GM19035 (cell line): ENCODE measurements at regions not wholly inside any gene's neighbourhood (a gene's known extent, or its start where the extent isn't known, plus 50 kb on each side); places are given as distances from the start of the nearest gene placed in this dataset.
"Not testable (repeated sequence)": the region's sequence is repeated elsewhere in the genome, so short reads cannot be mapped to it uniquely, and the experiment has no call there.

ENCODE experiments used
- ATAC-seq: cut with Tn5 transposase; IDR thresholded peaks from one replicate; pipeline ENCODE4 v1.9.1; 2021; ENCODE audit not compliant: unreplicated experiment

DNA sequence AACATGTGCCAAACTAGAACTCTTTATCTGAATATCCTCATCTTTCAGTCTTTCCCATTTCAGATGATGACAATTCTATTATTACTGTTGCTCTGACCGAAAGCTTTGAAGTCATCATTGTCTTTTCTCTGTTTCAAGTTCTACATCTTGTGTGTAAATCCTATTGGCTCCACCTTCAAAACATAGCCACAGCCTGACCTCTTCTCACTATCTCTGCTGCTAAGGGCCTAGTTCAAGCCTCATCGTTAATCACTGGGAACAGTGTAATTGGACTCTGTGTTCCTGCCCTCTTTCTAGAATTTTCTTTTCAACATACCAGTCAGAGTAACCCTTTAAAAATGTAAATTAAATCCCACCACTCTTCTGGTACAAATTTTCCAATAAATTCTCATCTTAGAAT is 105.1 kb downstream of the OXSM start:
- ATAC-seq = no peak

DNA sequence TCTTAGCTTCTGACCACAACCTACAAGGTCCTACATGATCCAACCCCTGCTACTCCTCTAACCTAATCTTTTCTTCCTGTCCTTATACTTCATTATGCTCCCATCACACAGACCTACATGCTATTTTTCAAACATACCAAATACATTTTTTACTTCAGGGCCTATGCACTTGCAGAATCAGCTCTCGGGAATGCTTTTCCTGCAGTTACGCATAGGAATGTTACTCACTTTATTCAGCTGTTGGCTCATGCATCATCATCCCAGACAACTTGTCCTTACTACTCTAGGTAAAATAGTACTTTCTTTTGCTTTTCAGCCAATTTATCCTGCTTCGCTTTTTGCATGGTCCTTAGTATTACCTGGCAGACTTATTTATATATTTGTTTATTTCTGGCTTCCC is 105.6 kb downstream of the OXSM start:
- no peak for ATAC-seq

DNA sequence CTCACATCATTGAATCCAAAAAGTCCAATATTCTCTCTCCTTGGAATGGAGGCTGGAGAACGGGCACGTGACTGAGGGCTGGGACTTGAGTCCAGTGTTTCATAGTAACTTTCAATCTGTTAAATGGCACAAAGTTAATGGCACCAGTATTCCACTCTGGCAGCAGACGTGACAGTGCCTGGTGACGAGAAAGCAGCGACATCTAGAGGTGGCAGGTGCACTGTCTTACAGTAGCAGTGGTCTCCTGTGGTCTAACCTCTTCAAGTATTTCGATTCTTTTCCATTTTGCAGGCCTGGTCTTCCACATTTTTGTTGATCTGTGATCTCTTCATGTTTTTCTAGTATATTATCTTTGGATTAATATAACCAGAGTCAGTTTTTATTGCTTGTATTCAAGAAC is 107.1 kb downstream of the OXSM start:
- ATAC-seq = peak; percentile 61

DNA sequence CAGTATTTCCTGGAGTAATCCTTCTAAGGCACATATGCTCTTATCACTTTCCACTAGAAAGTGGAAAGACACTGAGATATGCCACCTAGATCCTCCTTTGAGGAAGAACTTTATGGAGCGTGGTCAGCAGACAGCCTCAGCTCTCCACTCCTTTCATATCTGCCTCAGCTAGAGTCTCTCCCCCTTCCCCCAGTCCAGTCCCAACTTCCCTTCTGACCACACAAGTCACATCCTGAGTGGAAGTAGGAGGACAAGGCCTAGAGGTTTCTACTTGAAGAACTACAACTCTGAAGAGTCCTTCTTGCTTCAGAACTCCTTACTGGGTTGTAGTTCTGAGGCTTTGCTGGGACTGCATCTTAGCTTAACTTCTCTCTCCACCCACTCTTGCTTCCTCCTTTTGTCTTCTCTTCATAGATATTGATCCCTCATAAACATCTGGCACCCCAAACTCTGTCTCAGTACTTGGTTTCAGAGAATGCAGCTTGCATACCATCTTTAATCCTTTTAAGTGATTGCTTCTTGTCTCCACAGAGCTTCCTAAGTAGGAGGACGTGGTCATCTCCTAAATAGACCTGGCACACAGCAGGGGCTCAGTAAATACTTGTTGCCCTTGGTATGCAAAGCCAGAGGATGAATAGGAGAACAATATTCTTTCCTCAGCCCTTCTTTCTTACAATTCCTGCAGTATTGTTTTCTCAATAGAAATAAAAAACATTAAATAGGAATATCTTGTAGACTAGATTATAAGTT is 109.6 kb downstream of the OXSM start:
- ATAC-seq = no peak

DNA sequence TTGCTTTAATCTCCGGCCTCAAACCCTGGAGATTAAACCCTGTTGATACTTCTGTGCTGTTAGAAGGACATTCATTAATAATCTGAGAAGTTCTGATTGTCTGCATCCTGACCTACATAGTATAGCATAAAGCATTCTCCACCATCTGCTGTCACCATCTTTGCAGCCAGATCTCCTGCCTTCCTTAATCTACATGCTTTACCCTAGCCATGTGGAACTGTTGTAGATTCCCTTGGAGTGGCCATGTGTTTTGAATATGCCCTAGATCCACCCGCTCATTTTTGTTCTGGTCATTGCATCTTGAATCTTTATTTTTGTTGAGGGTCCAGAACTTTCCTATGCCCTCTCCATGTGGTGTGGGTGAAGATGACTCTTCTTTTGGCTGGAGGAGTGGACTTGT is 110.3 kb downstream of the OXSM start:
- ATAC-seq = no peak

DNA sequence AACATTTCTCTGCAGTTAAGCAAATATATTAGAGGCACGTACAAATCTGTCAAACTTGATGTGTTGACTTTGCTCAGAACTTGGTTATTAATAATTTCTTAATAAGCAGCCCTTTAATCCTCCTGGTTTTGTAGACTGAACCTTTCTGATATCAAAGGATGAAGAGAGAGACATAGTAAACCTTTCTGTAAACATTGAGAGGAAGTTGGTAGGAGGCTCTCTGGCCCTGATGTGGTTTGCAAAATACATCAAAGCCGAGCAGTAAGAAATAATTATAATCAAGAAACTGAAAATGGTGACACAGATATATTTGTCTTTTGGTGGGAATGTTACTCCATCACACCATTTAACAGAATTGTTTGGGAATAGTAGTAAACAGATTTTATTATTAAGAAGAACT is 111.9 kb downstream of the OXSM start:
- no peak for ATAC-seq

DNA sequence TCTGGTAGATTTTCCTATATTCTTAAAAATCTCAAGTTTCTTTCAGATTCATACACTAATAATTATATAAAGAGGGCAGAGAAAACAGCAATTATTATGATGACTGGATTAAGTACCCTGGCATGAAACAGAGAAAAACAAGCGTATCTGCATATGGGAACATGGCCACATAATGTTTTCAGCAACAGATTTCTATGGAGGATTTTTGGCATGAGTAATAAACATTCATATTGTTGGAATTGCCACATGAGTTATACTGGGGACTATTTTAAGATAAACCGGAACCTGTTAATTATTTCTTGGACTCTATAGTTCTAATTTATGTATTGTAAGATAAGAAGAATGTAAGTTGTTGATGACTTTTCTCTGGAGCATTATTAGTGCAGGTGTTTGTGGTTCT is 112.7 kb downstream of the OXSM start:
- ATAC-seq = no peak

DNA sequence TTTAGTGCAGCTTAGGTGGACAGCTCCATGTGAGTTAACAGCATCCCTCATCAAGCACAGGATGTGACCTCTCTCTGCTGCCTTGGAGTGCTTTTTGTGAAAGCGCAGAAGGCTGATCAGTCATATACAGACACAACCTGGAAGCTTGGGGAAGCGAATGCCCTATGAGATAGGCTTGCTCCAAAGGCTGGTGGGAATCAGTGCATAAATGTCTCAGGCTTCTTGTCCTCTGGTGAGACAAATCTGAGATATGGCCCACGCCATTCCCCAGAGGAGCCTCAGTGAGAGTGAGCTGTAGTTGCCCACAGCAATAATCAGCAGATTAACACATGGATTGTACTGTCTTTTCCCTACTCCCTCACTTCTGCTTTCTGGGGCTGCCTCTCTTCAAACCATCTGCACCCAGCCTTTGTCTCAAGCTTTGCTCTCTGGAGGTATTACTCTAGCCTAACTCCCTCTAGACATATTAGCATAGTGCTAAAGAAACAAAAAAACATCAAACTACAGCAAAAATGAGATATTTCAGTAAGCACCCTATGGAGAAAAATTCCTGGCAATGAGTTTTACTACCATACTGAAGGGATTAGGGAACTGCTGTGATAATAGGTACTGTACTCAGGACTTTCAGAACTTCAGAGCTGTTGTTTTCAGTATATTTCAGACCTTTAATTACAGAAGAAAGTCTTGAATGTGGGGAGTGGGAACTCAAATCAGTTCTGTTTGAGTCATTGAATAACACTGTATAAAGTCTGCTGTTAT is 113.7 kb downstream of the OXSM start:
- ATAC-seq = no peak

DNA sequence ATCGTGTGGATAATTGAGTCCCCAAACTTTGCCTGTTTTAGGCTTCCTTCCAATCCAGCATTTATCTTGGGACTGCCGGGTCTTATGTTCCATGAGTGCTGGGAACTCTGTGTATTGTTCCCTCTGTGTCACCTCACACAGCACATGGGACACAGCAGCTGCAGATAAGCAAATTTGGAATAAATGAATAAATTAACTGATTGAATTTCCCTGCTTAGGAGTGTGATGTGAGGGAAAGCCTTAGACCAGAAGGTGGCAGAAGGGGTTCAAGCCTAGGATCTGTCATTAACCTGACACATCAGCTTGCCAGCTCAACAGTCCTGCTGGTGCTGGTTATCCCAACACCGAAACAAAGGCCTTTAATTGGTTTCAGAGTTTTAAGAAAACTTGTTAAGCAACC is 114.3 kb downstream of the OXSM start:
- ATAC-seq = no peak

DNA sequence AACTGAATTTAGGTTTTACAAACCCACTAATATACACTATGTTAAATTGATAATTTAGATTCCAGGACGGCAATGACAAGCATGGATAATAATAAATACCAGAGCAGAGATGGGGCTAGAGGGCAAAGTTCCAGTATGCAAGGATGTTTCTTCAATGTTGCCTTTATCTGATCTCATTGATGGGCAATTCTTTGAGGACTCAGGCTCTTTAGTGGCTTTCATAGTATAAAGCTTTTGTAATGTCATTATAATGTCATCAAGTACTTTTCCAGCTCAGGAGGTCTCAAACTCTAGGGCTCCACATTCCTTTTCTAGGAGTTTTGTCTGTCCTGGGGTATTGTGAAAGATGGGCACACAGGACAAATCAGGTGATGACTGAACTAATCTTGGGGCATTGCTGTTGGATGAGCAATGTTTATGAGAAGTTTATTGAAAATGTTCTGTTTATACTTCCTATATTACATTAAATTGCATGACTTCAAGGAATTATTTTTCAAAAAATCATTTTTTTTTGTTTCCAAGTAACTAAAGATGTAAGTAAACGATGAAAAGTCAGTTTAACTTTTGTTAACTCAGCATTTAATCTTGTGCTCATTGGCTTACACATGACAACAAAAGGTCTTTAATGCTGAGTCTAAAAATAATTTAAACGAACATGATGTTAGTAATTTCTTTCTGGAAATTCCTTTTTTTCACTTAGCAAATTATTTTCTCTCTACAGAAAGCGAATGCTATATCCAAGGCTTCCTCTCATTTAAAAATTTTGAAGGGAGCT is 116.4 kb downstream of the OXSM start:
- ATAC-seq = no peak

DNA sequence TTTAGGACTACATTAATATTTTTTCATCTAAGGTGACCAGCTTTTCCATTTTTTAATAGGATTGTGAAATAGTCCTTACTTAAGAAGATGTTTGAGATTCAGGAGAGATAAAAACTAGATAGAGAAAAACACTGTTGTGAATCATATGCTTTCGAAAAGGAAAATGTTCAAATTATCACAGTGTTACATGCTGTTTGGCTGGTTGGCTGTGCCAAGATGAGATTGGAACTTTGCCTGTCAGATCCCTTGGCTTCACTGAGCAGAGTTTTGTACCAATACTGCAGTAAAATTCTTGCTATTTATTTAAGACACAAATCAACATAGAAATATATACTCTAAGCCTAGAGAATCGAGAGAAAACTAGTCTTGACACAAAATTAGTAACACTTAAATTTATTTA is 117.2 kb downstream of the OXSM start:
- ATAC-seq = no peak

DNA sequence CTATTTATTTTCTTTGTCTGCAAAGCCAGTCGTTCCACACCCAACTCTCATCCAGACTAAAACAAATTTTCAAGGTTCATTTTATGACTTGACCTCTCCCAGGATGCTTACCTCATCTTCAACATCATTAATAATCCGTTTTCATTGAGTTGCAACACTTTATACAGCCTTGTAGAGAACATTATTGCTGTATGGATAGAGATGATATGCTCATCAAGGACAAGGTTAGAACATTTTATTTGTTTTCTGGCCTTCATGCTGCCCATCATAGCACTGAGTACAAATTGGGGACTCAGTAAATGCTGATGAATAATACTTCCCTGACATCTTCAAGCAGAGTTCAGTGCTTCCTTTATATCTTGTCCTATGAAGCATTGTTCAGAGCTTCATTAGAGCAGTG is 120.2 kb downstream of the OXSM start:
- ATAC-seq = no peak

DNA sequence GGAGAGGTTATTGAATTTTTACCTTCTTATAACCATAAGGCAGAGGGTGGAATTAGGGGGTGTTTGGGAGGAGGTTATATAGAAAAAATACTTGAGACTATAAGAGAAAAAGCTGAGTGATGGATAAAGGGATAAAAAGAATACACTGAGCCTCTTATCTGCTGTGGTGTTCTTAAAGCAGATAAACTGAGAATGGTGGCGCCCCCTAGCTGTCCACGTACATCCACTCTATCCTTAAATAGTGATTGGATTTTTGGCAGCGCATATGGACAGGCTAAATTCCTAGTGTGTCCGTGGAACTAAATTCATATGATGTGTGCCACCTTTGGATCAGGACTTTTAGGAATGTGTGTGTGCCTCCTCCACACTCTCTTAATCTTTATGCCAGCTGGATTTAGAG is 121.1 kb downstream of the OXSM start:
- ATAC-seq = no peak

DNA sequence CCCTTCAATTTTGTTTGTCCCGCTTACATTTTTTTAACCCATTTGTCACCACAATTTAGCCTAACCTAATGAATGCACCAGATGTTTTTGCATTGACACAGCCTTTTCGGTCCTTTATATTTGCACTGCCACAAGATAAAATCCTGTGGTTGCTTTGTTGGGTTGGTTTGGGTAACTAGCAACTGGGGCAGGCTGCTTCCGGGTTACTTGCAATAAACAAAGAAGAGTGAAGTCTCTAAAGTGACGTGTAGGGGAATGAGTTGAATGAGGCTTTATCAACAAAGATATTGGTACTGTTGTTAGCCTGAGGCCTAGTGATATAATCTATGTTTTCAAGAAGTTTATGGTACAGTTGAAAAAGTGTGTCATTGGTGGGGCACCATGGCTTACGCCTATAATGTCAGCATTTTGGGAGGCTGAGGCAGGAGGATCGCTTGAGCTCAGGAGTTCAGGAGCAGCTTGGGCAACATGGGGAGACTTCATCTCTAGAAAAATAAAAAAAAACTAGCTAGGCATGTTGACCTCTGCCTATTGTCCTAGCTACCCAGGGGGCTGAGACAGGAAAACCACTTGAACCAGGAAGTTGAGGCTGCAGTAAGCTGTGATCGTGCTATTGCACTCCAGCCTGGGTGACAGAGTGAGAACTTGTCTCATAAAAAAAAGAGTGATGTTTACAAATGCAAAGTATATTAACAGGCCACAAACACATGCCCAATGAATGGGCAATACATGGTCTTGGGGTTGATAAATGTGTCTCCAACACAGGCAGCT is 121.8 kb downstream of the OXSM start:
- no peak for ATAC-seq

DNA sequence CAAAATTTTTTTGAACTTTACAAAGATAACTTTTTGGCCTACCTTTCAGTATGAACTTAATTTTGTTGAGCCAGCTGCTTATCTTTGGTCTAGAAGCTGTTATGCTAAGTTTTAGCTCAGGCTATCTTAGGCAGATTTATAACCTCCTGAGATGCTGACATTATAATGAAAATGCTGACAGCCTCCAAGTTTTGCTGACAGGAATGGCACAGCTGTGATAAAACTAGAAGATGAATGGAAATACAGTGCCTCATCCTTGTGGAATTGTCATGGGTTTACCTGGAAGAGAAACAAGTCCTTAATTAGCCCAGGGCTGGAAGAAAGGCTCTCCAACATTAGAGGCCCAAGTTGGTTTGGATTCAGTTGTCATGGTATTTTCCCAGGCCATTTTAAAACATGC is 123.3 kb downstream of the OXSM start:
- ATAC-seq = no peak

DNA sequence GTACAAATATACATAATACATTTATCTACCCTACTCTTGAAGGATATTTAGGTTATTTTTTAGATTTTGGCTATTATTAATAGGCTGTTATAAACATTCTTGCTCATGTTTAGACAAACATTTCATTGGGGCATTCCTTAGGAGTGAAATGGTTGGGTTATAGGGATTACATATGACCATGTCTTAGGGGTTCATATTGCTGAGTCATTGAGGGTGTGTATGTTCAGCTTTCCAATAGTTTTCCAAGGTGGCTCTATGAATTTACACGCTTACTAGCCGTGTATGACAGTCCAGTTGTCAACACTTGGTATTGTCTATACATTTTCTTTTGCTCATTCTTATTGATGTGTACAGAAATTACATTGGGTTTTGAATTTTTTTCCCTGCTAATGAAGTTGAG is 125.8 kb downstream of the OXSM start:
- ATAC-seq = no peak

DNA sequence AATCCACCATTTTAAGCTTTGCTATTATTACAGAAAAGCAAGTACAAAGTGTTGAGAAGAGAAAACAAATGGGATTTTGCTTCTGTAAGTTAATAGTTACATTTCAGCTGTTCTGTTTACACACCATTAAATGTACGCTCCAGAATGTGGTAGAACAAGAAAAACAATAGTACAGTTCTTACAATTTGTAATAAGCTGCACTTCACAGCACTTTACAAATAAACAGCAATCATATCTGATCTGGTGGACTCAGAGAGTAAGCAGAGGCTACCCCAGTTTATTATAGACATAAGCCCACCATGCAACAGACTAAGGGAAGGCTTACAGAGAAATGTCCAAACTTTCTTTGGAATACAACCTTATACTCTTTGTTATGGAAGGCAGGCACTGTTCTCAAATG is 126.4 kb downstream of the OXSM start:
- ATAC-seq = no peak

DNA sequence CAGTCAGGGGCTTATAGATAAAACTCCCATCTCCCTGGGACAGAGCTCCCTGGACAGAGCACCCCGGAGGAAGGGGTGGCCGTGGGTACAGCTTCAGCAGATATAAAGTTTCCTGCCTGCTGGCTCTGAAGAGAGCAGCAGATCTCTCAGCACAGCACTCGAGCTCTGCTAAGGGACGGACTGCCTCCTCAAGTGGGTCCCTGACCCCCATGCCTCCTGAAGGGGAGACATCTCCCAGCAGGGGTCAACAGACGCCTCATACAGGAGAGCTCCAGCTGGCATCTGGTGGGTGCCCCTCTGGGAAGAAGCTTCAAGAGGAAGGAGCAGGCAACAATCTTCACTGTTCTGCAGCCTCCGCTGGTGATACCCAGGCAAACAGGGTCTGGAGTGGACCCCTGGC is 142.1 kb downstream of the OXSM start:
- ATAC-seq = not testable (repeated sequence)

DNA sequence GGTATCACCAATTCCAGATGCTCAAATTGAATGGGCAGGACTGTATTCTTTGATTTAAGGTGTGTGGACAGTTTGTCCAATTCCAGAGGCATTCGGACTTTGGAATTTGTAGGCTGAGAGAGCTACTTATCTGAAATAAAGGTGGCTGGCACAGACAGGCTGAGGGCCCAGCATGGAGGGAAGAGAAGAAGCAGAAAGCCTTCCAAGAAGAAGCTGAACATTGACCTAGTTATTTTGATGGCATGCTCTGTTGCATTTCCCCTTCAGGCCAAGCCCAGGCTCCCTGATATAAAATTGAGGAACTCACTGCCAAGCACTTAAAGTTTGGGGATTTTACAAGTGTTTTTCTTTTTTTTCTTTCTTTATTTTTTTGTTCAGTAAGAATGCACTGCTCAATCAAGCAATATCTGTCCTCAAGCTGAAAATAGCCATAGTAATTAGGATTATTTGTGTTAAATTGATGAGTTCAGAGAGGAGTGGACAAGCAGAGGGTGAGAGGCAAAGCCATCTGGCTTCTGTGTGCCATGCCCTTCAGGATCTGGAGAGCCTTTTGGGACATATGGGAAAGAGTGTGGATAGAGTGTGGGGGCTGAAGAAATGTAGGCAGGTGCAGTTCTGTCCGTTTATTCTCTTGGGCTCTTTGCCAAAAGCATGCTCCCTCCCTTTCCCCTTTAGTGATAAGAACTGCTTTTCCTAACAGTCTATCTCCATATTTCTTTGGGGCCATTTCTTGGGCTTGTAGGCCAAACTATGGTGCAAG is 148.9 kb downstream of the OXSM start:
- no peak for ATAC-seq

DNA sequence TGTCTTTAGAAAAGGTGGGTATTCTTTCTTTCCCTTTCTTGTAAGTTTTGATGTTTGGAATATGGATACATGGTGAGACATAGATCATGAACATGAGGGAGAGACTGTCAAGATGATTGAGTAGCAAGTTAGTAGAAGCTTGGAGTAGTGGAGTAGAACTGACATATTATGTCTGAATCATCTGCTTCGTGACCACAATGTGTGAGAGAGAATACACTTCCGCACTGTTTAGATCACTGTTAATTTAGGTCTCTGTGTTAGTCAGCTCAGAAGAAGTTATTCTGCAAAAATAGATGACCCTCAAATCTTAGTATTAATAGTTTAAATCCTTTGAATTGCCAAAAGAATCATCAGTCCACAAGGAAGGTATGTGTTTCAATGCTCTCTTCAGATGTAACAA is 151.0 kb downstream of the OXSM start:
- no peak for ATAC-seq

DNA sequence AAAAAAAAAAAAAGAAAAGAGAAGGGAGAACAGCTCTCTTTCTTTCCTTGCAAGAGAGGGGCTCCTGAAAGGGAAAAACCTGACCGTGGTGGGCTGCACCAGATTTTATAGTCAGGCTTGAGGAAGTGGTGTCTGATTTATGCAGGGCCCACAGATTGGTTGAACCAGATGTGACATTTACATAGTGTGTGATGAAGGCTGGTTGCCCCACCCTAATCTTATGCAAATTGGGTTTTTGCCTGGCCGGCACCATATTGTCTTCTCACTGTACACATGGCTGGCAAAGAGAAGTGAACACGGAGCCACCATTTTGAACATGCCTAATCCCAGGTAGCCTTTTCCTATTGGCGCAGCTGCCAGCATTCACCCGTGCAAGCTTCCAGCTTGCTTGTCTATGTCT is 154.4 kb downstream of the OXSM start:
- no peak for ATAC-seq
